T-helper 1 cell treated with Interleukin-12 subunit alpha and Interleukin-12 subunit beta and Interleukin-4 antibody, amounts not matched to agents 30 μg/mL and 1 μg/mL, for 36 hours (primary cell): ENCODE measurements at regions not wholly inside any gene's neighbourhood (a gene's known extent, or its start where the extent isn't known, plus 50 kb on each side); places are given as distances from the start of the nearest gene placed in this dataset.

Source experiments
- H3K27ac Mint-ChIP-seq: one replicate; pipeline ENCODE4 v1.8.0; 2021; ENCODE audit warnings: mild to moderate bottlenecking, mixed read lengths
- H3K27me3 Mint-ChIP-seq: one replicate; pipeline ENCODE4 v1.8.0; 2021; ENCODE audit warnings: low read depth, mixed read lengths
- H3K36me3 Mint-ChIP-seq: one replicate; pipeline ENCODE4 v1.8.0; 2021; ENCODE audit warnings: low read depth, mixed read lengths
- H3K4me1 Mint-ChIP-seq: one replicate; pipeline ENCODE4 v1.8.0; 2021; ENCODE audit warnings: low read depth, mixed read lengths
- H3K4me3 Mint-ChIP-seq: one replicate; pipeline ENCODE4 v1.8.0; 2021; ENCODE audit warnings: mild to moderate bottlenecking, moderate library complexity, mixed read lengths
- H3K9me3 Mint-ChIP-seq: one replicate; pipeline ENCODE4 v1.8.0; 2021; ENCODE audit warnings: mixed read lengths

- Mint-ChIP-seq H3K9me3 (peaks cover 6% of the 10 kb centered on the region), H3K27me3 (no peaks in the 10 kb centered on the region), H3K36me3 (peaks cover 19% of the 10 kb centered on the region), H3K27ac (peak overlapping the region; percentile 72), H3K4me3 (peak overlapping the region; percentile 46), H3K4me1 (peaks cover 61% of the 10 kb centered on the region)
These were observed 50.0 kb upstream of the DOCK9 start for GRCh38 chr13:99027661-99028425.

- Mint-ChIP-seq H3K4me3 (no peak overlapping the region), H3K27me3 (no peaks in the 10 kb centered on the region), H3K27ac (no peak overlapping the region), H3K9me3 (peaks cover 6% of the 10 kb centered on the region), H3K4me1 (peaks cover 58% of the 10 kb centered on the region), H3K36me3 (peaks cover 19% of the 10 kb centered on the region)
These were observed 51.0 kb upstream of the DOCK9 start for GRCh38 chr13:99028890-99029289.

- no peak overlapping the region for H3K4me3 Mint-ChIP-seq
- no peak overlapping the region for H3K27ac Mint-ChIP-seq
- H3K27me3 Mint-ChIP-seq, result no peaks in the 10 kb centered on the region
- peaks cover 57% of the 10 kb centered on the region for H3K4me1 Mint-ChIP-seq
- peaks cover 22% of the 10 kb centered on the region for H3K36me3 Mint-ChIP-seq
- peaks cover 6% of the 10 kb centered on the region for H3K9me3 Mint-ChIP-seq
These were observed 51.7 kb upstream of the DOCK9 start for GRCh38 chr13:99029576-99029975.

- Mint-ChIP-seq H3K27me3 (no peaks in the 10 kb centered on the region), H3K9me3 (peaks cover 6% of the 10 kb centered on the region), H3K4me1 (peaks cover 53% of the 10 kb centered on the region), H3K27ac (no peak overlapping the region), H3K4me3 (no peak overlapping the region), H3K36me3 (peaks cover 24% of the 10 kb centered on the region)
These were observed 52.5 kb upstream of the DOCK9 start for GRCh38 chr13:99030326-99030725.

GRCh38 chr13:99031832-99032231 is 54.0 kb upstream of the DOCK9 start:
- Mint-ChIP-seq H3K9me3 (peaks cover 6% of the 10 kb centered on the region), H3K27me3 (no peaks in the 10 kb centered on the region), H3K4me3 (no peak overlapping the region), H3K4me1 (peaks cover 39% of the 10 kb centered on the region), H3K36me3 (peaks cover 32% of the 10 kb centered on the region), H3K27ac (no peak overlapping the region)

GRCh38 chr13:99033814-99034213 is 56.0 kb upstream of the DOCK9 start:
- Mint-ChIP-seq H3K9me3 (peaks cover 3% of the 10 kb centered on the region), H3K27me3 (no peaks in the 10 kb centered on the region), H3K36me3 (peaks cover 29% of the 10 kb centered on the region), H3K27ac (no peak overlapping the region), H3K4me3 (no peak overlapping the region), H3K4me1 (peaks cover 21% of the 10 kb centered on the region)

- Mint-ChIP-seq H3K4me3 (no peak overlapping the region), H3K36me3 (peaks cover 24% of the 10 kb centered on the region), H3K4me1 (peaks cover 16% of the 10 kb centered on the region)
These were observed 56.6 kb upstream of the DOCK9 start for GRCh38 chr13:99034333-99035085.

GRCh38 chr13:99035715-99036114 is 57.9 kb upstream of the DOCK9 start:
- Mint-ChIP-seq H3K4me1 (peaks cover 8% of the 10 kb centered on the region), H3K4me3 (no peak overlapping the region), H3K27me3 (no peaks in the 10 kb centered on the region)

More at GRCh38 chr13:99034333-99035085, 56.6 kb upstream of the DOCK9 start:
- H3K9me3 Mint-ChIP-seq, result no peaks in the 10 kb centered on the region
- H3K27ac Mint-ChIP-seq, result no peak overlapping the region
- no peaks in the 10 kb centered on the region for H3K27me3 Mint-ChIP-seq

GRCh38 chr13:99037756-99038155 is 59.9 kb upstream of the DOCK9 start:
- H3K4me3 Mint-ChIP-seq, result no peak overlapping the region
- H3K27me3 Mint-ChIP-seq, result no peaks in the 10 kb centered on the region
- peaks cover 23% of the 10 kb centered on the region for H3K4me1 Mint-ChIP-seq
- H3K36me3 Mint-ChIP-seq, result peaks cover 30% of the 10 kb centered on the region
- no peaks in the 10 kb centered on the region for H3K9me3 Mint-ChIP-seq
- H3K27ac Mint-ChIP-seq, result no peak overlapping the region

More at GRCh38 chr13:99035715-99036114, 57.9 kb upstream of the DOCK9 start:
- no peak overlapping the region for H3K27ac Mint-ChIP-seq
- H3K9me3 Mint-ChIP-seq, result no peaks in the 10 kb centered on the region
- H3K36me3 Mint-ChIP-seq, result peaks cover 22% of the 10 kb centered on the region

GRCh38 chr13:99039718-99040280 is 61.9 kb upstream of the DOCK9 start:
- Mint-ChIP-seq H3K9me3 (no peaks in the 10 kb centered on the region), H3K27ac (no peak overlapping the region), H3K4me3 (no peak overlapping the region), H3K4me1 (peaks cover 37% of the 10 kb centered on the region), H3K27me3 (no peaks in the 10 kb centered on the region), H3K36me3 (peaks cover 25% of the 10 kb centered on the region)

- H3K36me3 Mint-ChIP-seq, result peaks cover 20% of the 10 kb centered on the region
- no peaks in the 10 kb centered on the region for H3K9me3 Mint-ChIP-seq
- H3K27ac Mint-ChIP-seq, result no peak overlapping the region
- no peaks in the 10 kb centered on the region for H3K27me3 Mint-ChIP-seq
- peaks cover 45% of the 10 kb centered on the region for H3K4me1 Mint-ChIP-seq
- no peak overlapping the region for H3K4me3 Mint-ChIP-seq
These were observed 62.8 kb upstream of the DOCK9 start for GRCh38 chr13:99040536-99041131.

- Mint-ChIP-seq H3K9me3 (no peaks in the 10 kb centered on the region), H3K36me3 (peaks cover 15% of the 10 kb centered on the region), H3K27ac (no peak overlapping the region), H3K4me1 (peaks cover 52% of the 10 kb centered on the region), H3K27me3 (no peaks in the 10 kb centered on the region), H3K4me3 (no peak overlapping the region)
These were observed 63.5 kb upstream of the DOCK9 start for GRCh38 chr13:99041337-99041736.

- peaks cover 57% of the 10 kb centered on the region for H3K4me1 Mint-ChIP-seq
- peaks cover 15% of the 10 kb centered on the region for H3K36me3 Mint-ChIP-seq
- H3K9me3 Mint-ChIP-seq, result no peaks in the 10 kb centered on the region
- no peak overlapping the region for H3K27ac Mint-ChIP-seq
- H3K27me3 Mint-ChIP-seq, result no peaks in the 10 kb centered on the region
- no peak overlapping the region for H3K4me3 Mint-ChIP-seq
These were observed 63.9 kb upstream of the DOCK9 start for GRCh38 chr13:99041788-99042187.

- Mint-ChIP-seq H3K4me1 (peaks cover 58% of the 10 kb centered on the region), H3K4me3 (no peak overlapping the region), H3K27me3 (no peaks in the 10 kb centered on the region), H3K9me3 (no peaks in the 10 kb centered on the region), H3K27ac (no peak overlapping the region), H3K36me3 (peaks cover 10% of the 10 kb centered on the region)
These were observed 64.8 kb upstream of the DOCK9 start for GRCh38 chr13:99042521-99043250.
